GM19328 (cell line): ENCODE measurements at regions not wholly inside any gene's neighbourhood (a gene's known extent, or its start where the extent isn't known, plus 50 kb on each side); places are given as distances from the start of the nearest gene placed in this dataset.
"Not testable (repeated sequence)": the region's sequence is repeated elsewhere in the genome, so short reads cannot be mapped to it uniquely, and the experiment has no call there.

Experiments
- ATAC-seq: cut with Tn5 transposase; IDR thresholded peaks from one replicate; pipeline ENCODE4 v1.9.1; 2021; ENCODE audit warnings: mild to moderate bottlenecking, moderate library complexity; ENCODE audit not compliant: unreplicated experiment

DNA sequence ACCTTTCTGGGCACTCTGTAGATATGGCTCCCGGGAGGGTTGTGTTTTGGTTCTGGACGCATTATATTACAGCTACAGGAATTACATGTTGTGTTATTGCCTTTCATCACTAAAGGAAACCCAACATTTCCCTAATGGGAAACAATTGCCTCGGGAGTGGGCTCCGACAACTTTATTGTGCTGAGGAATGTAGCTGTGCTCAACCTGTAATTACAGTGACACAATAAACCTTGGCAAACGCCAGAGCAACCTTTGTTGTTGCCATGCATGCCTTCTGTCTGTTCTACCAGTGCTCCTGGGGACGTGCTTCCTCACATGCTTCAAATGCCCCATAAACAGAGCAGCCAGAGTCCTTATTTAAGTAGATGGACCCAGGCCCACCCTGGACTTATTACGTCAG, 182.4 kb downstream of the DIRAS2 start:
- no peak for ATAC-seq

DNA sequence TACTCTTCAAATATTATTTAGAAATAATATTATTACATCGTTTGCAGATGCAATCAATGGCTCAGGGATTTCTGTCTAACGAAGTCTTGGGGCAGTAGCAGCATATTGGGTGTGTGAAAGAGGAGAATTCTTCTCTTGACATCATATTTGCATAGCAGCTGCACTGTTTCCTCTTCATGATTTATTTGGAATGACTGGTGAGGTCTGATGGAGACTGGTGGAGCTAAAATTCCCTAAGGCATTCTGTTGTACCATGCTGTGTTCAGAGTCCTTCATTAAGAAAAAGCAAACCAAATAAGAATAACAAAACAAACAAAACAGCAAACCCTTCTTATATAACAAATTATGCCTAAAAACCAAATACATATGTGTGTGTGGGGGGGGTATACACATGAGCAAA, 177.6 kb downstream of the DIRAS2 start:
- no peak for ATAC-seq

DNA sequence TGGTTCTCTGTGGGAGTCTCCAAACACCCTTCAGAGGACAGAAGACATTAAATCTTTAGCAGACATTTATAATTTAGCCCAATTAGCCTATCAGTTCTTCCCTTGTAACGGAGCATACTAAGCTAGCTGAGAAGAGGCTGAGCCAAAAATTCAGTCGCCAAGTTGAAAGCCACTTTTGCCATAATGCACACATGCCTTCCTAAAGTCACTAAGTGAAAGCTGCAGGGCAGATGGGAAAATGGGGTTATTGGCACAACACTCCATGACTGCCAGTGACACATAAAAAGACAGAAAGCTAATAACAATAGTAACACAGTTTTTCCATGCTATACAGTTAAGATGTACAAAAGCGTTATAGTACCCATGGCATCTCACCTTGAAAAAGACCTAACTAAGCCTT, 176.2 kb downstream of the DIRAS2 start:
- ATAC-seq = no peak

DNA sequence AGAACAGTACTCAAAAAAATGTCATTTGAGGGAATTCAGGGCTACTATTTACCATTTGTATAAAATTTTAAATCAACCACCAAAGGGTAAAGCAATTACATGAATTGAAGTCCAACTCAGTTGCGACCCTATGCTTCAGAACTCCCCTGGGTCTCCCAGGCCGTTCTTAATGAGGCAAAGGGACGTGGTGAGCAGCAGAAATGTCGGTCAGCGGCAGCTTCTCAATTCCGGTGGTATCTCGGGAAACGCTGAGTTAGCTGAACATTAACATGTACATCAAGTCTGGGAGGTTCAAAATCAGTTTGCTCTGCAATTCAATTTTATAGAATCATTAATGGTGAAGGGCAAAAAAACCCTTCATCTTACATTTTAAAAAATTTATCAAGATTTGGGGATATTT, 173.2 kb downstream of the DIRAS2 start:
- ATAC-seq = no peak

DNA sequence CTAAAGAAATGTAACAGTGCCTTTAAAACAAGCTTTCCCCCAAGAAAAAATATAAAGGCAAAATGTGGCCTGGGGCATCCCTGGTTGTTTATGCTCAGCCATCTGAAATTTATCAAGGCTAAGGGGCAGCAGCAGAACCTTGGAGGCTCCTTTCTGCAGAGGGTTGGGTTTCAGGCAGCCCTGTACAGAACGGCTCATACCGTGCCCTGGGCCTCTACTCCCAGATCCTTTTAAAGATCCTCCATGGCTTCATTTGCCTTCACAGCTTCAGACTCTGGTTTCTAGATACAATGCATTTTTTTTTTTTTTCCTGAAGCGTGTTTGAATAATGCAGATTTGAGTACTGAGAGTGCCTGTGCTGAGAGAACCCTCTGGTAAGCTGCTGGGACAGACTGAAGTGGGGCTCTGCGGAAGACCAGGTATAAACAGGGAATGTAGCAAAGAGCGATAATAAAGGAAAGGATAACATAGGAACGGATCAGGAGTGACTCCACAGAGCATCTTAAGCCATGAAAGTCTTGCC, 172.7 kb downstream of the DIRAS2 start:
- ATAC-seq = no peak

DNA sequence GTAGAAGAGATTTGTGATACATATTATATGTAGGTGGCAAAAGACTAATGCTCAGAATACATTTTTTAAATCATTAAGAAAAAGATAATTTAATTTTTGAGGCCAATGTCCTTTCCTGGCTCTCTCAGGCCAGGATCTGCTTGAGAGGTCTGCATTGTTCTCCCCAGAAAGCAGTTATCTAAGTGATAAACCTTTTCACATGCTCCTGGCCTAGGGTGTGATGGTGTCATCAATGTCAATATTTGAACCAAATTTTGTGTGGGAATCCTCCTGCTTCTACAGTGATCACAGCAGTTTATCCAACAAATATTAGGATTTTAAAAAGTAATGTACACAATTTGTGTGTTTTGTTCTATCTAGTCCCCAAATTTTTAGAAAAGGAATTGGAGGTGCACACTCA, 166.6 kb downstream of the DIRAS2 start:
- no peak for ATAC-seq

DNA sequence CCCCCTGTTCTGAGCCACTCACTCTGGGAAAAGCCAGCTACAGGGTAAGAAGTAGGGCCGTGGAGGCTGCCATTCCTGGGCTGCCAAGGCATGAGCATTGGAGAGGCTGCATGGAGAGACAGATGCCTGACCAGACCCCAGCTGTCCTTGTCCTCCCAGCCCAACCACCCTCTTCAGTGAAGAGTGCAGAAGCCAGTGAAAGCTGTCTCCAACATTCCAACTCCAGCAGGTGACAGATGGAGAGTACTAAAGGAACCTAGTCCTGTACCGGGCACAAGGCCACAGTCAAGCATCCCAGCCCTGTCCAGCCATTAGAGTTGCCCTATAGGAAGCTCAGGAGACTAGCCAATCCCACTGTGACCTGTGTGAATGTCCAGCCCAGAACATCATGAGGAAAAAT, 165.1 kb downstream of the DIRAS2 start:
- no peak for ATAC-seq

DNA sequence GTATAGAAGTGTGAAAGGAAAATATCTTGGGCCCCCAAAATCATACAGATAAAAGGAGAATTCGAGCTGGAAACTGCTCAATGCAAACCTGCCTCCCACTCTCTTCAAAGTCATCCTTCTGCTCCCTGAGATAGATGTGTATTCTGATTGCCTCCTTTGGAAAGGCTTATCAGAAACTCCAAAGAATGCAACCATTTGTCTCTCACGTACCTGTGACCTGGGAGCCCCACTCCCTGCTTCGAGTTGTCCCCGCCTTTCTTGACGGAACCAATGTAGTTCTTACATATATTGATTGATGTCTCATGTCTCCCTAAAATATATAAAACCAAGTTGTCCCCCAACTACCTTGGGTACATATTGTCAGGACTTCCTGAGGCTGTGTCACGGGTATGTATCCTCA, 163.8 kb downstream of the DIRAS2 start:
- ATAC-seq = no peak

DNA sequence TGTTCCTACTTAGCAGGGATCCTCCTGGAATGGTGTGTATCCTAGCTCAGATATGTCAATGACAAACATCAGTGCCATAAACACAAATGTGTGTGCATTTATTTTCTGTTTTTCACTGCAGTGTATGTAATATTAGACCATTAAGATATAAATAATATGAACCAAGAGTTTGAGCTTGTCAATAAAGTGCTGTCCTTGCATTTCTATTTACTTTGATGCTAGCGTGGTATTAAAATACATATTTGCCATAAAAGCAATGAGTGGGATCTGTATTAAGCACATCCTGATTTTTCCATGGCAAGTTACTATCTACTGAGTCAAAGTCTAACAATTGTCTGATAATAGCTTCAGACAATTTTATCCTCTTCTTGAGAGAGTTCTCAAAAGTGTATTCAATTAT, 157.6 kb downstream of the DIRAS2 start:
- no peak for ATAC-seq

DNA sequence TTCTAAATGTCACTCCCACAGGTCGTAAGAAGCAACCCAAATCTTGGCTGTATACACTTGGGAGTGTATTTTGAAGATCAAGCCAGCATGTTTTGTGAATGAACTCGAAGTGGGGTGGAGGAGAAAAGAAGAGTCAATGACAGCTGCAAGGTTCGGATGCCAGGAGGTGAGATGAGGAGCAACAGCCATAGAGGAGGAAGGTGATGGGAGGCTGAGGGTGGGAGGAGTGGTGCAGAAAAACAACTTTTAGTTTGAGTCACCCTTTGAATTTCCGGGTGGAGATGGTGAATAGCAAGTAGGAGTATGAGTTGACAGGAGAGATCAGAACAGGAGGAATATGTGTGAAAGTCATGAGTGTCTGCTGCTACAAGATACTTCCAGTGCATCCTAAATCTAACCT, 153.6 kb downstream of the DIRAS2 start:
- no peak for ATAC-seq

DNA sequence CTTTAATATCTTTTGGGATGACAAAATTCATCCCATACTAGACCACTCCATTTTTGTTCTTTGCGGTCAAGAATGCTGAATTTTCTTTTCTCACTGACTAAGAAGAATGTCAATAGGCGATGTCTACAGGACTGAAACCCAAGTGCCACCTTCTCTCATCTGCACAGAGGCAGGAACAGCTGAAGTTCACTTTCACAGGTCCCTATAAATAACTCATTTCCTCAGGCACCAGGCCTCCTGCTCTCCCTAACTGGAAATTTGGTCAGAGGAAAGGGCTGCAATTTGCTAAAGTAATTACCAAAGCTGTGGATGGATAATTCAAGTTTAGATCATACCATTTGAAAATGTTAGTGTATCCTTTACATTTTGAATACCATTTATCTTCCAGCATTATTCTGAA, 142.9 kb downstream of the DIRAS2 start:
- ATAC-seq = no peak

DNA sequence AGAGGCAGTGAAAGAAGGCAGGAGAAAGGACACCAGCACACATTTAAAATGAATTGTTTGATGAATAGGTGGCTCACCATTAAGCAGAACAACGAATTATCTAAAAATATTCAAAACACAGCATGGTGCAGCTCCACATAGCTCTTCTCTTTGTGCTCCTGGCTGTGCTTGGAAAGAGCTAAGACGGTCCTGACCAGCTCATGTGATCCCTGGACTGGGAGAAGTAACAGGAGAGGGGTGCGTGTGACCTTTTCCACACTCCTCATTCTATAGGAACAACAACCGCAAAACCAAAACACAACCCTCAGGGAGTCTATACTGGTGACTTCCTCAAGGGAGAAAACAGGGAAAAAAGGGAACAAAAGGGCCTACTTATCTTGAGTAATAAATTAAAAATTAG, 140.5 kb downstream of the DIRAS2 start:
- ATAC-seq = no peak

DNA sequence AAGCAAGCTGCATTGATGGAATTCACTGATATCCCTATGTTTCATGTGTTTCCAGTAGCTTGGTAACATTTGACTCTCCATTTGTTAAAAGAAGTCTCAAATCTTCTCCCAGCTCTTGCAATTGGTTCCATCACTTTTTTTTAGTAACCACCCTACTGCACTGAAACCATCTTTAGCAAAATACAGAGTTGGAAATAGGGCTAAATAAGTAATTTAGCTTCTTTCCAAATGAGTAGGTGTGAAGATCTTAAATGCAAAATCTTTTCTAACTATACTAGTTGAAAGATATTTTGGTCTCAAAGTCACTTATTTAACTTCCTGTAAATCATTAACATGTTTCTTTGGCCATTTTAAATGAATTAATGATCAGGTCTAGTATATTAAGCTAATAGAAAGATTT, 138.1 kb downstream of the DIRAS2 start:
- ATAC-seq = no peak

DNA sequence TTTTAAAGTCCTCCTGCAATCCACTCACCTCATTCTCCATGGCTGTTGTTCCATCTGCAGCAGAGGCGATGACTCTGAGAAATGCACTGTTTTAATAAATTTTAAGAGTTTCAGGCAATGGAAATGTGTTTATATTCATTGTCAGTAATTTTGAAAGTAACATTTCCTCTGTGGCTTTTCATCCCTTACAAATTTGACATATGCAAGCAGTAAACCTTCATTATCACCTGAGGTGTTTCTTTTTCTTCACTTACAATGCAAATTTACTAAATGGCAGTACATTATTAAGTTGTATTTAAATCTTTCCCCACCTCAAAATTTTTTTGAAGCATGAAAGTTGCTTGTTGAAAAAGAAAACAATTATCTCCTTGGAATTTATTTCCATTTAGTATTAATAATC, 136.9 kb downstream of the DIRAS2 start:
- no peak for ATAC-seq

DNA sequence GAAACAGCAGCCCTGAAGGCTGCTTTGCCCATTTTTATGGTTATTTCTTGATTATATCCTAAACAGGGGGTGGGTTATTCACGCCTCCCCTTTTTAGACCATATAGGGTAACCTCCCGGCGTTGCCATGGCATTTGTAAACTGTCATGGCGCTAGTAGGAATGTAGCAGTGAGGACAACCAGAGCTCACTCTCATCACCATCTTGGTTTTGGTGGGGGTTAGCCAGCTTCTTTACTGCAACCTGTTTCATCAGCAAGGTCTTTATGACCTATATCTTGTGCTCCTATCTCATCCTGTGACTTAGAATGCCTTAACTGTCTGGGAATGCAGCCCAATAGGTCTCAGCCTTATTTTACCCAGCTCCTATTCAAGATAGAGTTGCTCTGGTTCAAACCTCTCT, 136.2 kb downstream of the DIRAS2 start:
- not testable (repeated sequence) for ATAC-seq

DNA sequence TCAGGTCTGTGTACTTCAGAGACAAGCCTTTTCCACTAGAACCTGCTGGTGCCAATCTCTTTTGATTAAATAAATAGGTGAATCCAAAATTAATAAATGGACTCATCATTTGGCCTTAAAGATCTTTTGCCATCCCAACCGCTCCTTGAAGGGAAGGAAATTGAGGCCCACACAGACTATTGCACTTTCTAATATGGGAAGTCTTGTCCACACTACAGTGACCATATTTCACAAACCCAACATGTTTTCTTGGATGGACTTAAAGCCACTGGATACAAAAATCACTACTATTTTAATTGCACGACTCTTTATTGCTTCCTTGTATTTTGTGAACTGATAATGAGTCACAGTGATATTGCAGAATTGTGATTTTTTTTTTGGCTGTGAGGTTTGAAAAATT, 135.0 kb downstream of the DIRAS2 start:
- ATAC-seq = no peak

DNA sequence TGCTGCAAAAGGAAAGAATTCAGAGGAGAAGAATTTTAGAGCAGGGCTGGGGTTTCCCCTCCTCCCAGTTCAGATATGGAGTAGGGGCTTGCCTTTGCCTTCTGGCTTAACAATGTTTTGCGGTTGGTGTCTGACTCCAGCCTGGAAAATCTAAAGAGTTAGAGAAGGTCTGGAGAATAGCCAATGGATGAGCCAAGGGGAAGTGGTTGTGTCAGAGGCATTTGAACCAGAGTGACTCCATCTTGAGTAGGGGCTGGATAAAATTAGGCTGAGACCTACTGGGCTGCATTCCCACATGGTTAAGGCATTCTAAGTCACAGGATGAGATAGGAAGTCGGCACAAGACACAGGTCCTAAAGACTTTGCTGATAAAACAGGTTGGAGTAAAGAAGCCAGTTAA, 133.7 kb downstream of the DIRAS2 start:
- ATAC-seq = no peak

DNA sequence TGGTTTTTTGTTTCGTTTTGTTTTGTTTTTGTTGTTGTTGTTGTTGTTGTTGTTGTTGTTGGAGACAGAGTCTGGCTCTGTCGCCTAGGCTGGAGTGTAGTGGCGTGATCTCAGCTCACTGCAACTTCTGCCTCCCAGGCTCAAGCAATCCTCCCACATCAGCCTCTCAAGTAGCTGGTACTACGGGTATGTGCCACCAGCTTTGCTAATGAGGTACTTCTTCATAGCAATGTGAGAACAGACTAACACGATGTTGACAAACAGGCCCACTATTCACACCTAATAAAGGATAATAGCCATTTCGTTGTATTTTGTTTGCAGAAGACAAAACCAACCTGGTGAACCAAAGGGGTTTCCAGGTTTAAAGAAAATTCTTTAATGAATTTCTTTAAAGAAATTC, 130.9 kb downstream of the DIRAS2 start:
- no peak for ATAC-seq

DNA sequence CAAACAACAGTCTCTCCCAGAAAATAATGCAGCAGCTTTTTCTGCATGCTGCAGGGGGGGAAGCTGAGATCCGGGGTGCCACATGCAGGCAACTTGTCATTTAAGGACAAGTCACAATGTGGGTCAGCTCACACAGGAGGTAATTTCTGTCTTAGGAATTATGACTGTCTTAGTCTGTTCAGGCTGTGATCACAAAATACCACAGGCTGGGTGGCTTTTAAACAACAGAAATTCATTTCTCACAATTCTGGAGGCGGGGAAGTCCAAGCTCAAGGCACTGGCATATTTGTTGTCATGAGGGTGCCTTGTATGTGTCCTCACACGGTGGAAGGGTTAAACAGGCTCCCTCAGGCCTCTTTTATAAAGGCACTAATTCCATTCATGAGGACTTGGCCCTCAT, 127.7 kb downstream of the DIRAS2 start:
- no peak for ATAC-seq

DNA sequence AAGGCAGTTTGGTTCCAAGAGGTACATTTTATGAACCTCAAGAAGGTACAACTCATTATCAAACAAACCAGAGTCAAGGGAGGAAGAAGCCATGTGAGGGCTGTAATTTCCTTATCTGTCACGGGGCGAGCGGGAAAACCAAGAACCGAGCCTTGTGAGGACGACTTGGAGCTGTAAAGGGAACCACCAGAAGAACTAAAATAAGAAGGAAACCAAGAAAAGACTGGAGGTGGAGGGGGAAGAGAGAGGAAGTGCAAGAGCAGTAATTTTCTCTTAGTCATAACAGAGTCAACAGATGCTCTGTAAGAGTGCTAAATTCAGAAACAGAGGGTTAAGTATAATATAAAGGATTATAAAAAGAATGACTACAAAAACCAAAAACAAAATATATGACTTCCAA, 127.1 kb downstream of the DIRAS2 start:
- no peak for ATAC-seq

DNA sequence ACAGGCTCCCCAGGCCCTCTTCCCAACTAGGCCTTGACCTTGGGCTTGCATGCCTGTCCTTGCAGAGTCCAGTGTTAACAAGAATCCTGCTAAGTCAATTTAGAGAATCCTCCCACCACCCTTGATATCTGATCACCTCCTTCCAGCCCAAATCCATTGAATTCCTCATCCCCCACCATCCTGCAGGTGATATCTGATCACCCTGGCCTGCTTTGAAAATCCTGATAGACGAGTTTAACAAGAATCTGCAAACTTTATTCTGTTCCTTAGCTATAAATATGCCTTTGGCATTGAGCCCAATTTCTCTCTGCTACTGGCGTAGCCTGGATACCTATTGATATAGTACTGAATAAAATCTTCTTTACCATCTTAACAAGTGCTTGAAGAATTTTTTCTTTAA, 125.5 kb downstream of the DIRAS2 start:
- no peak for ATAC-seq

DNA sequence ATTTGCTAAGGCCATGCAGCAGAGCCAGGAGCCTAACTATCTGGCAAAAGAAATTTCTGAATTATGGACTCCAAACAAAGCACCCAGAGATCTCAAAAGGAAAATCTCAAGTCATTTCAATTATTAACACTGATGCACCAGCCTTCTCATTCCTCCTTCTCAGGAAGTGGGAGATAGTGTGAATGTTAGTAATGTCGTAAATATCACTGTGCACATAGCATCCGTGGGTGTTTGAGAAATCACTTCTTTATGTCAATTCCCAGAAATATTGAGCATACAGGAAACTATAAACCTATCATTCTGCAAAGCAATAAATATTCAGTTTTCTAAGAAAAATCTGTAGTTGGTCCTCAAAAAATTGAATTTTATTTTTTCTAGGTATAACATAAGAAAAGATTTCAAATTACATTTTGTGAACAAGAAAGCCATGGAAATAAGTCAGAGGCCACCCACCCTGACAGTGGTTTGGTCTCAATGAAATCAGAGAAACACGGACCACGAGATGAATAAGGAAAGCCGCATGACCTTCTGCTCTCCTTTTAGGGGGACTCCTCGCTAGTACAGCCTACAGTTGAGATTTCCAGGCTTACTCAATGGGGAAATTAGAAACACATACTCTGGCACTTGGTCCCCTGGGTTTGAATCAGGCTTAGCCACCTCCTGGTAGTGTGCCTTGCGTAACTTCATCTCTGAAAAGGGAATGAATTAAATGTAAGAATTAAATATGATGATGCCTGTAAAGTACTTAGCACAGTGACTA, 120.6 kb downstream of the DIRAS2 start:
- ATAC-seq = no peak

DNA sequence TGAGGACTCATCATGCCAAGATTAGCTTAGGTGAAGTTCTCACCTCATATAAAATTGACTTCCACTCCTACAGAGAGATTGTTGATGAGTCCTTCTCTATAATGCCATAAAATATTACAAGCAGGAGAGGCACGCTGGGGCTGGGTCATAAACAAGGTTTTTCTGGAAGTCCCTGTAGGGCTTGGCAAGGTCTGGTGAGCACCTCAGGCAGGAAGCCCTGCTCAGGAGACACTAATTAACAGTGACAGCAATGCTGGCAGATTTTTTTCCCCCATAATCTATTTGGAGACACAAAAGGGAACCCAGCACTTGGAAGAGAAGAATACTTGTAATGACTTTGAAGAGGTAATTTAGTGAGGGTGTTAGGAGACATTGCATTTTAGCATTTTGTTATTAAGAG, 118.7 kb downstream of the DIRAS2 start:
- ATAC-seq = no peak
